GM12878 (cell line): ENCODE measurements at regions not wholly inside any gene's neighbourhood (a gene's known extent, or its start where the extent isn't known, plus 50 kb on each side); places are given as distances from the start of the nearest gene placed in this dataset.
A peak's percentile ranks its signal among the peaks of the same experiment; 100 is the strongest.

Source experiments
- BACH1 ChIP-seq: fragments of 450-650 bp; IDR thresholded peaks from 2 replicates; pipeline ENCODE4 v1.6.1; 2017; ENCODE audit warnings: mild to moderate bottlenecking, borderline replicate concordance
- E4F1 ChIP-seq: fragments of 450-650 bp; IDR thresholded peaks from 2 replicates; pipeline ENCODE4 v1.6.1; 2018; ENCODE audit warnings: borderline replicate concordance, mild to moderate bottlenecking; ENCODE audit not compliant: partially characterized antibody
- GABPA ChIP-seq: IDR thresholded peaks from 2 replicates; pipeline ENCODE4 v1.6.1; 2014; ENCODE audit warnings: antibody characterized with exemption, low read depth, mild to moderate bottlenecking, inconsistent platforms
- JUNB ChIP-seq: IDR thresholded peaks from 2 replicates; pipeline ENCODE4 v1.6.1; 2016; ENCODE audit warnings: antibody characterized with exemption, mild to moderate bottlenecking
- MEF2B ChIP-seq: fragments of 450-650 bp; IDR thresholded peaks from 2 replicates; pipeline ENCODE4 v1.6.1; 2018; ENCODE audit warnings: mild to moderate bottlenecking, moderate library complexity; ENCODE audit not compliant: partially characterized antibody, poor library complexity, severe bottlenecking
- MTA2 ChIP-seq: fragments of 450-650 bp; IDR thresholded peaks from 2 replicates; pipeline ENCODE4 v1.6.1; 2016; ENCODE audit warnings: low read depth, mild to moderate bottlenecking, moderate library complexity
- PAX5 ChIP-seq: IDR thresholded peaks from 2 replicates; pipeline ENCODE4 v1.6.1; 2011; ENCODE audit warnings: low read depth, low read length, borderline replicate concordance
- PBX3 ChIP-seq: IDR thresholded peaks from 2 replicates; pipeline ENCODE4 v1.6.1; 2011; ENCODE audit warnings: mild to moderate bottlenecking, low read depth, low read length, moderate library complexity; ENCODE audit not compliant: insufficient replicate concordance
- RBBP5 ChIP-seq: fragments of 200-600 bp; sonication (generic); conservative IDR thresholded peaks from 2 replicates; pipeline ENCODE4 v1.6.1; 2016
- SMAD5 ChIP-seq: IDR thresholded peaks from 2 replicates; pipeline ENCODE4 v1.6.1; 2016; ENCODE audit warnings: antibody characterized with exemption, low read depth
- ZBTB40 ChIP-seq: fragments of 450-650 bp; IDR thresholded peaks from 2 replicates; pipeline ENCODE4 v1.6.1; 2016; ENCODE audit warnings: mild to moderate bottlenecking, moderate library complexity, borderline replicate concordance
- ZNF24 ChIP-seq: fragments of 450-650 bp; IDR thresholded peaks from 2 replicates; pipeline ENCODE4 v1.6.1; 2017; ENCODE audit warnings: antibody characterized with exemption, mild to moderate bottlenecking

GRCh38 chr12:16789204-16789790 lies 183.3 kb upstream of the LMO3 start (continued):
- TF ChIP-seq E4F1 (no peak), MEF2B (peak; percentile 80), JUNB (peak; percentile 63), ZNF24 (peak; percentile 90), PBX3 (no peak), BACH1 (no peak), GABPA (0 out of 2 replicates have a peak, but pooled peaks have one; percentile 13), SMAD5 (no peak), ZBTB40 (peak; percentile 46; the same call in 1 of the 2 replicates), PAX5 (0 out of 2 replicates have a peak, but pooled peaks have one; percentile 43), RBBP5 (no peak), MTA2 (peak; percentile 72)
